RPMI8226 (cell line): ENCODE measurements at regions not wholly inside any gene's neighbourhood (a gene's known extent, or its start where the extent isn't known, plus 50 kb on each side); places are given as distances from the start of the nearest gene placed in this dataset.
"Not testable (repeated sequence)": the region's sequence is repeated elsewhere in the genome, so short reads cannot be mapped to it uniquely, and the experiment has no call there.

ENCODE experiments used
- DNase-seq: peaks from one replicate; pipeline ENCODE4 v3.0.0-alpha.2; 2015

DNA sequence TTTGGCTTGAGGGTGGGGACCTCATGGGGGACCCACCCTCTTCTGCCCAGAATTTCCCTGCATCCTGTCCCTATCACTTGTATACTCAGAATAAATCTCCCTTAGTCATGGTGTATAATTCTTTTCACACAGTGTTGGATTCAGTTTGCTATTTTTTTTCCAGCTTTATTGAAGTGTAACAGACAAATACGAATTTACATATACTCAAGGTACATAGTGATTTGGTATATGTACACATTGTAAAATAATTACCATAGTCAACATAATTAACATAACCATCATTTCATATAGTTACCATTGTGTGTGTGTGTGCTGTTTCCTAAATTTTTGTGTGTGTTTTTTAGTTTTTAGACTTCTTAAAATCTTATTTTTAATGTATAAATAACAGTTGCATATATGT, 269.9 kb downstream of the CNTNAP3 start:
- DNase-seq: not testable (repeated sequence)

DNA sequence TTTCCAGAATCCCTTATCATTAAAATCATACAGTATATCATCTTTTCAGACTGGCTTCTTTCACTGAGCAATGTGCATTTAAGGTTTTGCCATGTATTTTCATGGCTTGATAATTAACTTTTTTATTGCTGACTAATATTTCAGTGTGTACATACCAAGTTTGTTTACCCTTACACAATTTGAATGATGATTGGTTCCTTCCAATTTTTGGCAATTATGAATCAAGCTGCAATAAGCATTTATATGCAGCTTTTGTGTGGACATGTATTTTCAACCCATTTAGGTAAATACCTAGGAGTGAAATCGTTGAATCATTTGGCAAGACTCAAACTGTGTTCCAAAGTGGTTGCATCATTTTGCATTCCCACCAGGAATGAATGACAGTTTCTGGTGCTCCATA, 272.8 kb downstream of the CNTNAP3 start:
- DNase-seq: not testable (repeated sequence)

DNA sequence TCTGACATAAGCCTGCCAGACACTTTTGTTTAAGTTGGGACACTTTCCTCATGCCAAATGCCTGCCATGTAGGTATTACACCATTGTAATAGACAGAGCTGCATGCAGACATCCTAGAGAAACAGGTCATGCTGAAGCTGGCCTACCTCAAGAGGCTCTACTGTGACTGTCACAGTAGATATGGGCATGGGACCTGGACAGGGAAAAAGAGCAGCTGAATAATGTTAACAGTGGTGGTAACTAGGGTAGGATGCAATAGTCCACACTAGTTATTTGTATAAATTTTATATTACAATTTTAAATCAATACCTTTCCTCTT, 273.2 kb downstream of the CNTNAP3 start:
- not testable (repeated sequence) for DNase-seq

DNA sequence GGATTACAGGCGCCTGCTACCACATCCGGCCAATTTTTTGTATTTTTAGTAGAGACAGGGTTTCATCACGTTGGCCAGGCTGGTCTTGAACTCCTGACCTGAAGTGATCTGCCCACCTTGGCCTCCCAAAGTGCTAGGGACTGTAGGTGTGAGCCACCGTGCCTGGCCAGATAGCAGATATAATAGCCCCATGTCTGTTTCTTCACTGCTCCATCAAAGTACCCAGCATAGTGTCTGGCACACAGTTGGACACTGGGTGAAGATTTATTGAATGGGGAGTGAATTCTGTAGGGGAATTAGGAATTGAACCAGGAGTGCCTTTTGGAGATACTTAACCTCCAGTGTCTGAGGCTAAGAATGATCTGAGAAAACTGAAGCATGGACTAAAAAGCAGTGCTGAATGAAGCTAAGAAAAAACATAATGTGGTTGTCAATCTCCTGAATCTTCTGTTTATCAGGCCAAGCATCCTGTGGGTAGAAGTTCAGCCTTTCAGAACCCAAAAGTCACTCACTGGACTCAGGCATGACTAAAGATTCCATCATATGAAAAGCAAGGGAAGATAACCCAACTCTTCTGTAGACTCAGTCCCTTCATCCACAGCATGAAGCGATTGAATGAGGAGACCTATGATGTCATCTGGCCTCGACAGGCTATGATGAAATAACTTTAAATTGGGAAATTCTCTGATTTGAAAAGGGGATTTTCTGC, 273.7 kb downstream of the CNTNAP3 start:
- not testable (repeated sequence) for DNase-seq

DNA sequence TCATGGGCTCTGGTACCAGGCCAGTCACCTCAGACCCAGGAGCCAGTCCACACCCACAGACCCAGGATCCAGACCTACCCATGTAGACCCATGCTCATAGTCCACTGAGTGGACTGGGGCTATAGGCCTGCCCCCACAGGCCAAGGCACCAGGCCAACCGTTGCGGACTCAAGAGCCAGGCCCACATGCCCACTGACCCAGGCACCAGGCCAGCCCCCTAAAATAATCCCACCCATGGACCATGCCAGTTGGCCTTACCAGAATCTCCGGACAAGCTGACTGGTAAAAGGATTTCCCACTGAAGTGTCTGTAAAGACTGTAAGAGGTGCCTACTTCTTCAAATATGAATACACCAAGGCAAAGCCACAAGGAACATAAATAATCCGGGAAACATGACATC, 278.2 kb downstream of the CNTNAP3 start:
- not testable (repeated sequence) for DNase-seq

DNA sequence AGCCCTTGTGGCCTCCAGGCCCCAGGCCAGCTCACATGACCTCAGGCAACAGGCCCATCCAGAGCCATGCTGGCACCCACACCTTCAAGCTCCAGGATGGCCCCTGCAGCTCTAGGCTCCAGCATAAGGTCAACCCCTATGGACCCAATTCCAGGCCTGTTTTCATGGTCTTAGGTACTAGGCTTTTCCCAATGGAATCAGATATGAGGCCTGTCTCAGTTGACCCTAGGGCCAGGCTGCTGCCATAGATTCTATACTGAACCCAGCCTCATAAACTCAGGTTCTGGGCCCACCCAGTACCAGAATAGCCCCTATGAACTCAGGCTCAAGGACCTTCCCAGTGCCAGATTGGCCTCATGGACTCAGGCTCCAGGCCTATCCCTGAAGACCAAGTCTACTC, 278.6 kb downstream of the CNTNAP3 start:
- DNase-seq: not testable (repeated sequence)

DNA sequence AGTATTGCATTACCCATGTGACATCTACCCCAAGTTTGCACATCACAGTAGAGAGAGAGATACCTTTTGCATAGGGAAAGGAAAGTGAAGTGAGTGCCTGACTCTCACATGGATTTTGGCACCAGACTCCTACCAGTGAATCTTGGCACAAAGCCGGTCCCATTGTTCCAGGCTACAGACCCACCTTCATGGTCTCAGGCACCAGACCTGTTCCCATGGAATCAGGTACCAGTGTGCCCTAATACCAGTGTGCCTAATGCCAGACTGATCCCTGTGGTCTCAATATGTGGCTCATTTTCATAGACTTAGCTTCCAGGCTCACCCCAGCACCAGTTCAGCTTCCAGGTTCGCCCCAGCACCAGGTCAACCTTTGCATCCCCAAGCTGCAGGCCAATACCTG, 279.1 kb downstream of the CNTNAP3 start:
- not testable (repeated sequence) for DNase-seq

DNA sequence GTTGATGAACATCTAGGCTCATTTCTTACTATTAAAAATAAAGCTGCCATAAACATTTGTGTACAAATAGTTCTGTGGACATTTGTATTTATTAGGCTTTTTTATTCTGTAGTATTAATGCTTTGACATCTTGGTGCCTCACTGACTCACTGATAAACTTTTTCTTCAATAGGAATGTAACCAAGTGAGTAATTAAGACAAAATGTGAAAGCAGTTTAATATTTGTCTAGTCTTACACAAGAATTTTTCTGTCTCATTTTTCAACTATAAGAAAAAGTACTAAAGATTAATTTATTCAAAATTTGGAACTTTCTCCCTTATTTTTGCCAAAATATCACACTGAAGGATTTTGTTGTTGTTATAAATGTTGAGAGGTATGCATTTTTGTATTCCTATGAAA, 282.2 kb downstream of the CNTNAP3 start:
- not testable (repeated sequence) for DNase-seq

DNA sequence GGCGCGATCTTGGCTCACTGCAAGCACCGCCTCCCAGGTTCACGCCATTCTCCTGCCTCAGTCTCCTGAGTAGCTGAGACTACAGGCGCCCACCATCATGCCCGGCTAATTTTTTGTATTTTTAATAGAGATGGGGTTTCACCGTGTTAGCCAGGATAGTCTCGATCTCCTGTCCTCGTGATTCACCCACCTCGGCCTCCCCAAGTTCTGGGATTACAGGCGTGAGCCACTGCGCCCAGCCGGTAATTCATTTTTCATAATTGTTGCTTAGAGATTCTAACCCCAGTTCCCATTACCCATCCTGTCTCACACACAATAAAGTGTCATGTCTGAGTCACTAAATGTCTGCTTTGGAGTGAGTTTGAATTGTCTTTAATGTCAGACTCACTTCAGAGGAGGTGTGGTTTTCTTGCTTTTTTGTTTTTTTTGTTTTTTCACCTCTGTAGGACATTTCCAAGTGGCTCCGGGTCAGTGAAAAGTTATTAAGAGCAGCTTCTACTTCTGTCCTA, 281.2 kb upstream of the FAM240B start:
- DNase-seq: not testable (repeated sequence)

DNA sequence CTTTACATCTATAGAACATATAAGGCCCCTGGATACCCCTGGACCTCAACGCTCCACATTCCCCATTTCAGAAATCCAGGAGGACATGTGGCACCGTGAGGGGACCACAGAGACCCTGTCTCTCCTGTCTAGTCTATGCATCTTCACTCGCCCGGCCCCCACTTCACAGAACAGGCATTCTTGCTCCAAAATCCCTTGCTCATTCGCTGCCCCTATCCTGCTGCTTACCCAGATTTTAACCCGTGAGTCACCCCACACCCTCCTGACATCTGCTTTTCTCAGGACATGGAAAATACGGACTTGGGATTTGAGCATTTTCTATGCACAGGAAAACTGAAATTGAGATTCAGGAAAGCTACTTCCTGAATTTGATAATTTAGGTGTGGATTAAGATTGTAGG, 279.3 kb upstream of the FAM240B start:
- peak; percentile 1 for DNase-seq

DNA sequence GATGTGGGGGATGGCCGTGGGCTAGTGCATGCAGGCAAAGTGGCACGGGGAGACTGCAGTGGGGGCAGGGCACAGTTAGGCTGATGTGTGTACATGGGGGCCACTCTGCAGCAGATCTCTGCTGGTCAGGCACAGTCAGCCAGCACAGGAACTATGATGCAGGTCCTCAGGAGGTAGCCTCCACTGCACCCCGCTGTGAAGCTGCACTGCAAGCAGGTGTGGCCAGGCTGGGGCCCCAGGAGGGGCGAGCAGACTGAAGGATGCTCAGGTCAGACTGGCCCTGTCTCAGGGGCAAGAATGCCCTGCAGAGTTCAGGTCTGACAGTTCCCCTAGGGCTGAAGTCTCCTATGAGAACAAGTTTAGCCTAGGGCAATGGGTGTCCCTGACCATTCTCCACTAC, 273.8 kb upstream of the FAM240B start:
- not testable (repeated sequence) for DNase-seq

DNA sequence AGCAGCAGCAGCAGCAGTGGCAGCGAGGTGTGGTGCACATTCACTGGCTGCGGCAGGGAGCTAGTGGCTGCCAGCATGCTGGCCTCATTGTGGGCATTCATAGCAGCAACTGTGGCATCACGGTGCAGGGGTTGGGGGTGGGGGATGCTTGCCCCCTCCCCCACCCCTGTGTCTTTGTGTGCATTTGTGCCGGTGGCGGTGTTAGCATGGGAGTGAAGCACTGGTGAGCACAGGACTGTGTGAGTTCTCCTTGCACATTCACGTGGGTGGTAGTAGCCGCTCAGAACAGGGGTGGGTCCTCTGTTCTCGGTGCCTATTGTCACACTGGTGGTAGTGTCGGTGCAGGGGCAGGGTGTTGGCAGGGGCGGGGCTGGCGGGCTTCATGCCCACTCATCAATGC, 273.2 kb upstream of the FAM240B start:
- not testable (repeated sequence) for DNase-seq

DNA sequence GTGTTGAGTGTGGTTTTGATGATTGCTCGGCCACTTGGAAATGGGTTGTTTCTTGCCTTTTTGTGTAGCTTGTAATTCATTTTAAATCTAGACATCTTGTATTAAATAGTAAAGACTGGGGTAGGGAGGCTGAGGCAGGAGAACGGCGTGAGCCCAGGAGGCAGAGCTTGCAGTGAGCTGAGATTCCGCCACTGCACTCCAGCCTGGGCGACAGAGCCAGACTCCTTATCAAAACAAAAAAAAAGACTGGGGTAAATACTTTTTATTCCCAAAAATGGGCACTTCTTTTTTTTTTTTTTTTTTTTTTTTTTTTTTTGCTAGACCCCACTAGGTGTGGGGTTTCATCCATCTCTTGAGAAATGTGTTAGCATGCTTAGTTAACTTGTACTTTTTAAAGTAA, 258.8 kb upstream of the FAM240B start:
- DNase-seq: not testable (repeated sequence)

DNA sequence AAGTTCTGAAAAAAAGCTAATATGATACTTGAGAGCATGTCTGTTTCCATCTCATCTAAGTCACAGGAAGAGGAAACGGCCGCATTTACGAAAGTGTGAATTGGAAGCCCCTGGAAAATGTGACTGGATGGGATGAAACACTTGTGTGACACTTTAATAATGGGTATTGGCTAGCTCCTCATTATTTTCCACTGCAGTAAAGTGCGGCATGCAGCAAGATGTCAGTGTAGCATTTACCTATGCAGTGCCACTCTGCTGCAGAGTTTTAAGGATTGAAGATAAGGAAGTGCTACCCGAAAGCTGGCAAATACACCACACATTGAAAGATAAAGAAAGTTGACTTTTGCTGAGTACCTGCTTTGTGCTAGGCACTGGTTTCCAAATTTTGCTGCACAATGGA, 249.5 kb upstream of the FAM240B start:
- DNase-seq: not testable (repeated sequence)

DNA sequence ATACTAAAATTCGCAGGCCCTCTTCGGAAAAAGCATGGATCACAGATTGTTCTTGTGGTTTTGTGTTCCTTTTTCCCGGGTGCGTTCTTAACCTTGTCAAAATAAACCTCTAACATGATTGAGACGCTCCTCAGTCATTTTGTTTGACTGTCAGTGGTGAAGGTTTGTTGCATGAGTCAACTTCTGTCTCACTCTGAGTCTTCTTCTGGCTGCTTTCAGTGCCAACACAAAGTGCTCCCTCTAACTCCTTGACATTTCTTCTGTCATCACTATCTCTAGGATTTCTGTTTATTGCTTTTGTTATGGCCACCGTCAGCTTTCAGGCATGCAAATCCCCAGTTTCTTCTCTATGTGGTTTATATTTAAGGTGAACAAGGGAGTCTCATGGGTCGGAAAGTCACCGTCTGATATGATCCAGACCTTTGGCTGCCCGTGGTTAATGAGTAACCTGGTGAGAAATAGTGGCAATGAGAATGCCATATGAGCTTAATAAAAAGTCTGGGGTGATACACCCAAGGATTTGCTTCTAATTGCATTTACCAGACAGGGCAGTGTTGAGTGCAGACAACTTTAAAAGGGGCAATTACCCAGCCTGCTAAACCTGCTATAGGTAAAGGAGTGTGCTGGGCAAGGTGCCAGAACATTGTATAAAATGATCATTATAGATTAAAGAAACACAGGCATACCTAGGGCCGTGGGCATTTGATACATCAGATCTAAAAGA, 248.9 kb upstream of the FAM240B start:
- not testable (repeated sequence) for DNase-seq

DNA sequence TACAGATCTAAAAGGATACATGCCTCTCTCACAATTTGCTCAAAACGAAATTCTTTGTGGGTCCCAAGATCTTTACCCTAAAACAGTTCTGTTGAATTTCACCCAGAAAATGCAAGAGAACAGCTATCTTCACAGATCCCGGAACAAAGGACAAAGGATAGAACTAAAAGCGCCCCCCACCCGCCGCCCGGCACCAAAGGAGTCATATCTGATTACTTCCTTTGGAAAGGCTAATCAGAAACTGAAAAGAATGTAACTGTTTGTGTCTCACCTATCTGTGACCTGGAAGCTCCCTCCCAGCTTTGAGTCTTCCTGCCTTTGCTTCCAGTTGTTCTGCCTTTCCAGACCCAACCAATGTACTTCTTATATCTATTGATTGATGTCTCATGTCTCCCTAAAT, 247.9 kb upstream of the FAM240B start:
- not testable (repeated sequence) for DNase-seq

DNA sequence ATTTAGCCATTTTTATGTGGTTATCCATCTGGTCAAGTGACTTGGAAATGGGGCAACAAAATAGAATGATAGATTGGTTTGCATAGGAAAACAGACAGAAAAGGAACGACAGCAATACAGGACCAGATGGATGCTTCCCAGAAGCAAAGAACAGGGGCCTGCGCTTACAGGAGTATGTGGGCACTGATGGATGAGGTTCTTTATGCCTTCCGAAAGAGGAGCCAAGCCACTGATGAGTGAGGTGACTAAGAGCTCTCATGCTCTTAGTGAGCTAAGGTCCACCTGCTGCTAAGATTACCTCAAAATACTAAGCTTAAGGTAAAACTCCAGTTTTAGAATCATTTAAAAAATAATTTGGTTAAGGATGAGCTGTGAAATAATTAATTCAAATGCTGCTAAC, 247.4 kb upstream of the FAM240B start:
- DNase-seq: not testable (repeated sequence)

DNA sequence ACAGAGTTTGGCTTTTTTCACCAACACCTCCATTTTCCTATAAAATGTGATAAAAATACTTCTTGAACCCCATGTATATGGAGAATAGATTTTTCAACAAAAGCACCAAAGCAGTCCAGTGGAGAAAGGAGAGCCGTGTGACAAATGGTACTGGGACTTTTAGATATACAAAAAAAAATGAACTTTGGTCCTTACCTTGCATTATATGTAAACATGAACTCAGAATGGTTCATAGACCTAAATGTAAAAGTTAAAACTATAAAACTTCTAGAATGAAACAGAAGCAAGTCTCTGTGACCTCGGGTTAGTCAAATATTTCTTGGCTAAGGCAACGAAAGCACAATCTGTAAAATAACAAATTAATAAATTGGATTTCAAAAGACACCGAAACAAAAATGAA, 239.9 kb upstream of the FAM240B start:
- DNase-seq: not testable (repeated sequence)

DNA sequence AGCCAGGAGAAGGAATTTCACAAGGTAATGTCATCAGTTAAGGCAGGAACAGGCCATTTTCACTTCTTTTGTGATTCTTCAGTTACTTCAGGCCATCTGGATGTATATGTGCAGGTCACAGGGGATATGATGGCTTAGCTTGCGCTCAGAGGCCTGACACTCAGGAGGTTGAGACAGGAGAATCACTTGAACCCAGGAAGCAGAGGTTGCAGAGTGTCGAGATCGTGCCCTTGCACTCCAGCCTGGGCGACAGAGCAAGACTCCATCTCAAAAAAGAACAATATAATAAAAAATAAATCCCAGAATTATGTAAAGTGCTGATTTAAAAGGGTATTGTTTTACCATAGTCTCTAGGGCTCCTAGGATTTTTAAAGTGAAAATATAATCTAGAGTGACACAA, 235.9 kb upstream of the FAM240B start:
- DNase-seq: not testable (repeated sequence)

DNA sequence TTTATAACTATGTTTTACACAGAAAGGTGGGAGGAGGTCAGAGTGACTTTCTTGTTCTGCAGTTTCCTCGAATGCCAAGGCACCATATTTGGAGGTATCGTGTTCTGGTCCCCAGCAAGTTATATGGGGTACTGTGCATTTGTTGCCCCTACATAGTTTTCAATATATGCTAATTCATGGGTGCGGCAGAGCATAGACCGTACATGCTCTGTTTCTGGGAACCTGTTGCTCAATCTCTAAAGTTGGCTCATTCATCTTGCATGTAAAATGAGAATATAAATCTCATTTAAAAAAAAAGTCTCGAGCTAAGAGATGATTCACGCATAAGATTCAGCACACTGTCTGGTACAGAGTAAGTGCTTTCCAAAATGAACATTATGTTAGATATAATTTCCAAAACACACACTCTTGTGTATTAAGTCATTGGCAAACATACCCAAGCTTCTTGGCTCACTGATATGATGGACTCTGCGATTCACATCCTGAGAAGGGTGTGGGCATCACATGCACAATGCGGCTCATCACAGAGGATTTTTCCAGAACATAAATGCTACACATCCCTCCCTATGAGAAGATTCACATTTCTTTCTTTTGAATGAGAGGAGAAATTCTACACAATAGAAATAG, 232.9 kb upstream of the FAM240B start:
- DNase-seq: not testable (repeated sequence)

DNA sequence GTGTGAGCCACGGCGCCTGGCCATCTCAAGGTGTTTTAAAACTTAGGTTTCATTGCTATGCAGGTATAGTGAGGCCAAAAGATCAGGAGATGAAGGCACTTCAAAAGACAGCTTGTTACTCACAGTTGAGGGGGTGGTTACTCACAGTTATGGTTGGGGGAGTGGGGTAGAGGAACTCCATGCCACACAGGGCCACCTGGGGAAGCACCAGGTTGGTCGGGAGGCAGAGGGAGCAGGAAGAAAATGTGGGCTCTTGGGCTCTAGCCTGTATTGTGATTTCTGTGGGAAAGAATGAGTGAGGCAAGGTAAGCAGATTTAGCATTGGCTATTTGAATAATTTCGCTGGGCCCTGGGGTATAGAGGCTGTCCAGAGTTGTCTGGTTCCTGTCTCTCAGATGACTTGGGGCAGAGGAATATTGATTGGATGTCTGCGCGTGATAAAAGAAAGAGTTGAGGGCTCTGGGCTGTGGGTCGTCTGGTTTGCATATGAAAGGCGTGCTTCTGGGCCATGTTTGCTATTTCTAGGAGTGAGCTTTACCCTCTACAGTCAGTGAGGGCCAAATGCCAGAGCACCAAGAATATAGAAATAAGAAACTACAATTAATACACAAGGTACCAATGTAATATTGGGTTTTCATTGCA, 226.1 kb upstream of the FAM240B start:
- not testable (repeated sequence) for DNase-seq

DNA sequence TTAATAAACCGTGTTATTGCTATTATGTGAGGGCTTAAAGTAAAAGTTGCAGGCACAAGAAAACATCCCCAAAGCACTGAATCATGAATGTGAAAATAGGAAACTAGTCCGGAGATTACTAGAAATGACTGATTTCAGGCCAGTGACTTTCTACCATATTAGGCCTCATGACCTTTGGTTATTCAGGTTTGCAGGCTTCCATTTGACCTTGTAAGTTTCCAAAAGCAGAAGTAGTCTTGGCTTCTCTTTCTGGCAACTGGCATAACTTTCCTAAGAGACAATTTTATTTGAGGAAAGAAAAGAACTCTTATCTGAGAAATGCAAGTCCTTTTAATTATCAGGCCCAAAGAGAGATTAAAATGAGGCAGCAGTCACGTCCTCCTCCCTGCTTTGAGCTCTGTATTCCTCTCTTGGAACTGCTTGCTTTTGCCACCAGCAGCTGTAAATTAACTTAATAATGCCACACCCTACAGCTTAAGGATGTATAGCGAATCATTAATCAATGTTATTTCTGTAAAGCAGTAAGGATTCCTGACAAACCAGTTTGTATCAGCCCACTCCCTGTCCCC, 225.0 kb upstream of the FAM240B start:
- not testable (repeated sequence) for DNase-seq

DNA sequence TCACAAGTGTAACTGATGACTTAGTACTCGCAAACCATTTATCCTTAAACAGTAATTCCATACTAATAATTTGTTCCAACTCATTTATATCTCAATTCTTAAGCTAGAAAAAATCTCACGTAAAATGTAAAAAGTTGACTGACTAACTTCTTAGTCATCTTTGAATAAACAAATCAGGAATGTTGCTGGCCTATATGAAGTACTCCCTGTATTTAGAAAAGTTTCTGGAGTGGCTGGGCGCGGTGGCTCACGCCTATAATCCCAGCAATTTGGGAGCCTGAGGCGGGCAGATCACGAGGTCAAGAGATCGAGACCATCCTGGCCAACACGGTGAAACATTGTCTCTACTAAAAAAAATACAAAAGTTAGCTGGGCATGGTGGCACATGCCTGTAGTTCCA, 220.6 kb upstream of the FAM240B start:
- DNase-seq: not testable (repeated sequence)
